ENCODE measurements at regions not wholly inside any gene's neighbourhood (a gene's known extent, or its start where the extent isn't known, plus 50 kb on each side); places are given as distances from the start of the nearest gene placed in this dataset.

- Histone ChIP-seq H3K9ac (ENCODE audit: low read length) (no peak overlapping the region), H2AFZ (ENCODE audit: insufficient read depth, low read depth, low read length, poor library complexity, severe bottlenecking) (no peak overlapping the region), H3K79me2 (ENCODE audit: control insufficient read depth, insufficient read depth, low read length) (no peaks in the 10 kb centered on the region), H3K4me2 (replicated peaks; ENCODE audit: low read depth, low read length, poor library complexity, severe bottlenecking) (no peak overlapping the region), H3K4me1 (ENCODE audit: control insufficient read depth in 2 of 2, insufficient read depth in 2 of 2, low read length in 2 of 2) (no peaks in the 10 kb centered on the region), H3K9me3 (ENCODE audit: control extremely low read depth in 1 of 3, control insufficient read depth in 2 of 3, insufficient read depth in 1 of 3, low read length in 2 of 3) (peaks cover 0 to 4% (median 0%) of the 10 kb centered on the region in 3 donors), H3K27ac (ENCODE audit: low read length in 2 of 2) (no peak overlapping the region), H3K4me3 (ENCODE audit: control extremely low read depth in 1 of 5, extremely low read depth in 1 of 5, insufficient read depth in 1 of 5, low read depth in 2 of 5, low read length in 4 of 5) (no peak overlapping the region), H3K27me3 (replicated peaks in 1 of 4; ENCODE audit: control extremely low read depth in 1 of 4, control insufficient read depth in 3 of 4, insufficient read depth in 4 of 4, low read length in 3 of 4) (no peaks in the 10 kb centered on the region), H4K20me1 (ENCODE audit: control insufficient read depth, insufficient read depth, low read length, poor library complexity, severe bottlenecking) (no peaks in the 10 kb centered on the region), H3K36me3 (replicated peaks in 1 of 2; ENCODE audit: control extremely low read depth in 1 of 2, control insufficient read depth in 1 of 2, extremely low read depth in 1 of 2, insufficient read depth in 2 of 2, low read length in 1 of 2) (no peaks in the 10 kb centered on the region)
- Mint-ChIP-seq H3K4me3 (no peak overlapping the region), H3K9me3 (ENCODE audit: insufficient read depth) (peaks cover 3% of the 10 kb centered on the region), H3K27me3 (no peaks in the 10 kb centered on the region), H3K4me1 (no peaks in the 10 kb centered on the region), H3K27ac (no peak overlapping the region)
- intact Hi-C loops (cut with micrococcal nuclease), result no loop called here
- DNase-seq, result no peak
- POLR2A ChIA-PET, result no interaction called here
- no peak for ATAC-seq (ENCODE audit: low read depth)
- 85% methylated on average over 2 of the region's 3 CpGs for WGBS (ENCODE audit: insufficient coverage)
- no peak for TF ChIP-seq EZH2 (IDR thresholded peaks at IDR 0.05; ENCODE audit: borderline replicate concordance, insufficient read depth, low read depth, low read length, poor library complexity, severe bottlenecking)
- TF ChIP-seq, protein P1, sequence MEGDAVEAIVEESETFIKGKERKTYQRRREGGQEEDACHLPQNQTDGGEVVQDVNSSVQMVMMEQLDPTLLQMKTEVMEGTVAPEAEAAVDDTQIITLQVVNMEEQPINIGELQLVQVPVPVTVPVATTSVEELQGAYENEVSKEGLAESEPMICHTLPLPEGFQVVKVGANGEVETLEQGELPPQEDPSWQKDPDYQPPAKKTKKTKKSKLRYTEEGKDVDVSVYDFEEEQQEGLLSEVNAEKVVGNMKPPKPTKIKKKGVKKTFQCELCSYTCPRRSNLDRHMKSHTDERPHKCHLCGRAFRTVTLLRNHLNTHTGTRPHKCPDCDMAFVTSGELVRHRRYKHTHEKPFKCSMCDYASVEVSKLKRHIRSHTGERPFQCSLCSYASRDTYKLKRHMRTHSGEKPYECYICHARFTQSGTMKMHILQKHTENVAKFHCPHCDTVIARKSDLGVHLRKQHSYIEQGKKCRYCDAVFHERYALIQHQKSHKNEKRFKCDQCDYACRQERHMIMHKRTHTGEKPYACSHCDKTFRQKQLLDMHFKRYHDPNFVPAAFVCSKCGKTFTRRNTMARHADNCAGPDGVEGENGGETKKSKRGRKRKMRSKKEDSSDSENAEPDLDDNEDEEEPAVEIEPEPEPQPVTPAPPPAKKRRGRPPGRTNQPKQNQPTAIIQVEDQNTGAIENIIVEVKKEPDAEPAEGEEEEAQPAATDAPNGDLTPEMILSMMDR (IDR thresholded peaks at IDR 0.05), result no peak
- CTCF ChIA-PET, result no interaction called here
Observed at GRCh38 chr12:87121896-87122295, 865.7 kb upstream of the MGAT4C start.

- Histone ChIP-seq H3K4me3 (ENCODE audit: control extremely low read depth in 1 of 5, extremely low read depth in 1 of 5, insufficient read depth in 1 of 5, low read depth in 2 of 5, low read length in 4 of 5) (no peak overlapping the region), H3K27ac (ENCODE audit: low read length in 2 of 2) (no peak overlapping the region), H3K4me1 (ENCODE audit: control insufficient read depth in 2 of 2, insufficient read depth in 2 of 2, low read length in 2 of 2) (no peaks in the 10 kb centered on the region), H3K27me3 (replicated peaks in 1 of 4; ENCODE audit: control extremely low read depth in 1 of 4, control insufficient read depth in 3 of 4, insufficient read depth in 4 of 4, low read length in 3 of 4) (no peaks in the 10 kb centered on the region), H3K9ac (ENCODE audit: low read length) (no peak overlapping the region), H3K9me3 (ENCODE audit: control extremely low read depth in 1 of 3, control insufficient read depth in 2 of 3, insufficient read depth in 1 of 3, low read length in 2 of 3) (peaks cover 0 to 4% (median 0%) of the 10 kb centered on the region in 3 donors), H4K20me1 (ENCODE audit: control insufficient read depth, insufficient read depth, low read length, poor library complexity, severe bottlenecking) (no peaks in the 10 kb centered on the region), H3K36me3 (replicated peaks in 1 of 2; ENCODE audit: control extremely low read depth in 1 of 2, control insufficient read depth in 1 of 2, extremely low read depth in 1 of 2, insufficient read depth in 2 of 2, low read length in 1 of 2) (no peaks in the 10 kb centered on the region), H3K79me2 (ENCODE audit: control insufficient read depth, insufficient read depth, low read length) (no peaks in the 10 kb centered on the region), H3K4me2 (replicated peaks; ENCODE audit: low read depth, low read length, poor library complexity, severe bottlenecking) (no peak overlapping the region), H2AFZ (ENCODE audit: insufficient read depth, low read depth, low read length, poor library complexity, severe bottlenecking) (no peak overlapping the region)
- whole genome bisulfite sequencing (ENCODE audit: insufficient coverage), result 69% methylated on average over 3 of the region's 3 CpGs
- Mint-ChIP-seq H3K4me3 (no peak overlapping the region), H3K9me3 (ENCODE audit: insufficient read depth) (peaks cover 3% of the 10 kb centered on the region), H3K27me3 (no peaks in the 10 kb centered on the region), H3K4me1 (no peaks in the 10 kb centered on the region), H3K27ac (no peak overlapping the region)
- TF ChIP-seq EZH2 (IDR thresholded peaks at IDR 0.05; ENCODE audit: borderline replicate concordance, insufficient read depth, low read depth, low read length, poor library complexity, severe bottlenecking), result no peak
- TF ChIP-seq, protein P1 (IDR thresholded peaks at IDR 0.05), result no peak
- ATAC-seq (ENCODE audit: low read depth), result no peak
- intact Hi-C loops (cut with micrococcal nuclease), result no loop called here
- CTCF ChIA-PET, result no interaction called here
- POLR2A ChIA-PET, result no interaction called here
- DNase-seq, result no peak
Observed at GRCh38 chr12:87120440-87120839, 864.2 kb upstream of the MGAT4C start.

All from B cell (primary cell).